ENCODE measurements at regions not wholly inside any gene's neighbourhood (a gene's known extent, or its start where the extent isn't known, plus 50 kb on each side); places are given as distances from the start of the nearest gene placed in this dataset.

DNA sequence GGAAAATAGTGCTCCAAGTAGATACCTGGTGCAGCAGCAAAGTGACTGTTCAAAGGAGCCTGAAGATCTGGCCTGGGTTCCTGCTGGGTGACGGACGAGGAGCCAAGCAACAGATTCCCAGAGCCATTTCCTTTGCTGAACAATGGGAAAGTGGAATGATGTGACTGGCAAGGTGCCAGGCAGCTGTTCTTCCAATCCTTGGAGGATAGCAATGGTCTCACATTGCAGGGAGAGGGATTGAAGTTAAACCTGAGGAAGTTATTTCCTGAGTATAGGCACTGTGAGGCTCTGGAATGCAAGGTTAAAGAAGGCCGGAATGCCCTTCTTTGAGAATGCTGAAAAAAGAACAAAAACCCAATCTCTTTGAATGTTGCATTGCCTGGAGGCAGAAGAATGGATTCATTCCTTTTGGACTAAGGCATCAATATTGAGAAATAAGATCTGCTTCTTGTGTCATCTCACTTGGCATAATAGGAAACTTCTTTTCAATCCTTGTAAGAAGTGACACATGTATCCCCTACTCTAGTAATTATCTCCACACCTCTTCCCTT is 223.8 kb downstream of the BLID start:
- Histone ChIP-seq H3K4me2 (no peak overlapping the region), H3K36me3 (replicated peaks in 1 of 2; ENCODE audit: control insufficient read depth in 1 of 2, insufficient read depth in 2 of 2, low read length in 1 of 2) (no peaks in the 10 kb centered on the region), H4K20me1 (ENCODE audit: insufficient read depth) (no peaks in the 10 kb centered on the region), H2AFZ (ENCODE audit: low read depth) (no peak overlapping the region), H3K27ac (ENCODE audit: low read depth in 2 of 2, low read length in 1 of 2) (no peak overlapping the region), H3K9me3 (no peaks in the 10 kb centered on the region), H3K9me2 (no peaks in the 10 kb centered on the region), H3F3A (replicated peaks; ENCODE audit: insufficient read depth) (no peaks in the 10 kb centered on the region), H3K9ac (no peak overlapping the region), H3K79me2 (ENCODE audit: insufficient read depth) (no peaks in the 10 kb centered on the region), H3K4me3 (ENCODE audit: low read depth in 2 of 2, low read length in 1 of 2) (no peak overlapping the region), H3K4me1 (ENCODE audit: control insufficient read depth in 1 of 2, insufficient read depth in 2 of 2, low read depth in 1 of 2, low read length in 1 of 2) (peaks cover 2 to 18% of the 10 kb centered on the region in 2 experiments; a peak in 2 of 4 replicates), H3K27me3 (ENCODE audit: insufficient read depth) (no peaks in the 10 kb centered on the region)
- WGBS (ENCODE audit: low lambda C conversion rate), result 75% methylated on average over 3 of the region's 3 CpGs
- DNase-seq, result no peak
- ChIA-PET CTCF (no interaction called here), POLR2A (no interaction called here)
- TF ChIP-seq IRF3 (IDR thresholded peaks at IDR 0.05; ENCODE audit: low read depth, low read length), result no peak
- TF ChIP-seq NFIC (IDR thresholded peaks at IDR 0.05; ENCODE audit: borderline replicate concordance), result peak; percentile 53
- TF ChIP-seq YY1 (IDR thresholded peaks at IDR 0.05; ENCODE audit: low read depth), result no peak
- TF ChIP-seq GATA2 (CRISPR knock-in tag; IDR thresholded peaks at IDR 0.05), result no peak
- no peak for TF ChIP-seq MEF2A (IDR thresholded peaks at IDR 0.05; ENCODE audit: borderline replicate concordance, low read depth)
- no peak for TF ChIP-seq TCF12 (IDR thresholded peaks at IDR 0.05)
- TF ChIP-seq GABPA (IDR thresholded peaks at IDR 0.05; ENCODE audit: low read depth), result no peak
- no peak for TF ChIP-seq NRF1 (IDR thresholded peaks at IDR 0.05; ENCODE audit: low read depth, low read length)

DNA sequence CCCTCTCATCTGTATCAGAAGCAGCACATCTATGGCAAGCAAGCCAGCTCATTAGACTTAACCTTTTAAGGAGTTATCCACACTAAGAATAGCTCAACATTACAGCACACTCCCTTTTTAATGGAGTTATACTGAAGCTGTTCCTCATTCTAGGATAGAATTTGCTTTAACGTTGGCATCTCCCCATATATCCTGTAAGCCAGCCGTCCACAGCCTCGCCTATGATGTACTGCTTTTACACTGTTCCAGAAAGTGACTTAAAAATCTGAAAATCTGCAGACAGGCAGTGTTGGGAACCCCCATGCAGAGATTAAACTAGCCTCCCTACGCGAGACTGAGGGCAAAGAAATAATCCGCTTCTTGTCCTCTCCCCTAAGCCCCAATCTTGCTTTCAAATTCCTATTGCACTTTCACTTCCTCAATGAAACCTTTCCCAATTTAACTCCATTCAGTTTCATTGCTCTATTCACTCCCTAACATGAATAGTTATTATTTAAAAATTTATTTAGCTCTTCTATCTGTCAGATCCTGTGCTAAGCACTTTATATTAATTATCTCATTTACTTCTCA is 225.0 kb downstream of the BLID start:
- H3K27me3 ChIP-seq (ENCODE audit: insufficient read depth), result no peaks in the 10 kb centered on the region
- H3K4me2 ChIP-seq, result no peak overlapping the region
- no peaks in the 10 kb centered on the region for H4K20me1 ChIP-seq (ENCODE audit: insufficient read depth)
- no peaks in the 10 kb centered on the region for H3F3A ChIP-seq (replicated peaks; ENCODE audit: insufficient read depth)
- no peaks in the 10 kb centered on the region for H3K9me2 ChIP-seq
- no peak overlapping the region for H3K27ac ChIP-seq (ENCODE audit: low read depth in 2 of 2, low read length in 1 of 2)
- H3K4me3 ChIP-seq (ENCODE audit: low read depth in 2 of 2, low read length in 1 of 2), result no peak overlapping the region
- peaks cover 6 to 11% of the 10 kb centered on the region in 2 experiments; a peak in 2 of 4 replicates for H3K4me1 ChIP-seq (ENCODE audit: control insufficient read depth in 1 of 2, insufficient read depth in 2 of 2, low read depth in 1 of 2, low read length in 1 of 2)
- no peaks in the 10 kb centered on the region for H3K79me2 ChIP-seq (ENCODE audit: insufficient read depth)
- no peaks in the 10 kb centered on the region for H3K36me3 ChIP-seq (replicated peaks in 1 of 2; ENCODE audit: control insufficient read depth in 1 of 2, insufficient read depth in 2 of 2, low read length in 1 of 2)
- H2AFZ ChIP-seq (ENCODE audit: low read depth), result no peak overlapping the region
- DNase-seq, result no peak
- CTCF ChIA-PET, result no interaction called here
- H3K9ac ChIP-seq, result no peak overlapping the region
- H3K9me3 ChIP-seq, result no peaks in the 10 kb centered on the region
- POLR2A ChIA-PET, result no interaction called here
- WGBS (ENCODE audit: low lambda C conversion rate), result 90% methylated on average over 6 of the region's 6 CpGs
- TF ChIP-seq YY1 (IDR thresholded peaks at IDR 0.05; ENCODE audit: low read depth) (no peak), FOXJ3 (CRISPR knock-in tag; IDR thresholded peaks at IDR 0.05) (no peak), RFX5 (IDR thresholded peaks at IDR 0.05; ENCODE audit: low read length) (no peak), NFIC (IDR thresholded peaks at IDR 0.05; ENCODE audit: borderline replicate concordance) (no peak), EP300 (IDR thresholded peaks at IDR 0.05; ENCODE audit: borderline replicate concordance in 1 of 2, low read depth in 1 of 2, low read length in 1 of 2) (no peak), TEAD4 (IDR thresholded peaks at IDR 0.05; ENCODE audit: borderline replicate concordance, insufficient read depth) (no peak), EZH2phosphoT487 (IDR thresholded peaks at IDR 0.05; ENCODE audit: borderline replicate concordance, low read depth) (no peak), REST (IDR thresholded peaks at IDR 0.05; ENCODE audit: low read depth, low read length) (no peak), MXI1 (IDR thresholded peaks at IDR 0.05; ENCODE audit: low read depth, low read length) (no peak), RXRA (IDR thresholded peaks at IDR 0.05; ENCODE audit: borderline replicate concordance, low read depth) (no peak), ZBTB33 (IDR thresholded peaks at IDR 0.05; ENCODE audit: borderline replicate concordance, low read depth) (no peak)
- TF ChIP-seq, protein P1, sequence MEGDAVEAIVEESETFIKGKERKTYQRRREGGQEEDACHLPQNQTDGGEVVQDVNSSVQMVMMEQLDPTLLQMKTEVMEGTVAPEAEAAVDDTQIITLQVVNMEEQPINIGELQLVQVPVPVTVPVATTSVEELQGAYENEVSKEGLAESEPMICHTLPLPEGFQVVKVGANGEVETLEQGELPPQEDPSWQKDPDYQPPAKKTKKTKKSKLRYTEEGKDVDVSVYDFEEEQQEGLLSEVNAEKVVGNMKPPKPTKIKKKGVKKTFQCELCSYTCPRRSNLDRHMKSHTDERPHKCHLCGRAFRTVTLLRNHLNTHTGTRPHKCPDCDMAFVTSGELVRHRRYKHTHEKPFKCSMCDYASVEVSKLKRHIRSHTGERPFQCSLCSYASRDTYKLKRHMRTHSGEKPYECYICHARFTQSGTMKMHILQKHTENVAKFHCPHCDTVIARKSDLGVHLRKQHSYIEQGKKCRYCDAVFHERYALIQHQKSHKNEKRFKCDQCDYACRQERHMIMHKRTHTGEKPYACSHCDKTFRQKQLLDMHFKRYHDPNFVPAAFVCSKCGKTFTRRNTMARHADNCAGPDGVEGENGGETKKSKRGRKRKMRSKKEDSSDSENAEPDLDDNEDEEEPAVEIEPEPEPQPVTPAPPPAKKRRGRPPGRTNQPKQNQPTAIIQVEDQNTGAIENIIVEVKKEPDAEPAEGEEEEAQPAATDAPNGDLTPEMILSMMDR (IDR thresholded peaks at IDR 0.05), result no peak
